WTC11 (cell line): ENCODE measurements at regions not wholly inside any gene's neighbourhood (a gene's known extent, or its start where the extent isn't known, plus 50 kb on each side); places are given as distances from the start of the nearest gene placed in this dataset.

Experiments
- ATAC-seq: fragments of 200-7000 bp; cut with Tn5 transposase; 2 replicates; pipeline ENCODE4 v1.10.0; 2021; ENCODE audit warnings: mild to moderate bottlenecking, moderate library complexity
- CTCF ChIA-PET: fragments of 300-600 bp; sonication (Branson Sonifier 250); formaldehyde crosslinking; loops from one replicate; lab custom pipeline; 2021; ENCODE audit warnings: antibody characterized with exemption; lab: Charles Lee
- POLR2A ChIA-PET: fragments of 350-600 bp; sonication (Branson Sonifier 250); formaldehyde crosslinking; loops from one replicate; lab custom pipeline; 2021; ENCODE audit warnings: antibody characterized with exemption; lab: Charles Lee
- DNase-seq: peaks from one replicate; pipeline ENCODE4 v3.0.0; 2021; ENCODE audit warnings: low spot score
- H3K27ac Mint-ChIP-seq: 2 replicates; pipeline ENCODE4 v1.8.0; 2021; ENCODE audit warnings: mixed read lengths
- H3K27me3 Mint-ChIP-seq: 2 replicates; pipeline ENCODE4 v1.8.0; 2021; ENCODE audit warnings: low read depth, mild to moderate bottlenecking, moderate library complexity, mixed read lengths
- H3K36me3 Mint-ChIP-seq: 2 replicates; pipeline ENCODE4 v1.8.0; 2021; ENCODE audit warnings: mixed read lengths
- H3K4me1 Mint-ChIP-seq: 2 replicates; pipeline ENCODE4 v1.8.0; 2022; ENCODE audit warnings: mixed read lengths
- H3K4me3 Mint-ChIP-seq: 2 replicates; pipeline ENCODE4 v1.8.0; 2021; ENCODE audit warnings: mild to moderate bottlenecking, moderate library complexity, mixed read lengths
- H3K9me3 Mint-ChIP-seq: 2 replicates; pipeline ENCODE4 v1.8.0; 2021; ENCODE audit warnings: mixed read lengths
- CBFB ChIP-seq: sonication (generic); formaldehyde crosslinking; IDR thresholded peaks from 2 replicates; pipeline ENCODE4 v1.8.1; 2022; ENCODE audit warnings: mild to moderate bottlenecking, low read depth, missing genetic modification reagents
- CDX4 ChIP-seq: fragments of 250-450 bp; sonication (Bioruptor Pico); IDR thresholded peaks from 2 replicates; pipeline ENCODE4 v1.9.0; 2021; ENCODE audit warnings: moderate library complexity, mild to moderate bottlenecking, inconsistent platforms, borderline replicate concordance
- CREB1 ChIP-seq: sonication (generic); formaldehyde crosslinking; IDR thresholded peaks from 2 replicates; pipeline ENCODE4 v1.8.0; 2023; ENCODE audit warnings: mild to moderate bottlenecking, missing genetic modification reagents
- CTCF ChIP-seq: fragments of 200-600 bp; IDR thresholded peaks from 2 replicates; pipeline ENCODE4 v1.8.0; 2022; ENCODE audit warnings: antibody characterized with exemption
- E2F4 ChIP-seq: sonication (generic); formaldehyde crosslinking; IDR thresholded peaks from 2 replicates; pipeline ENCODE4 v1.8.1; 2022; ENCODE audit warnings: low read depth, mild to moderate bottlenecking, moderate library complexity, missing genetic modification reagents, borderline replicate concordance
- FOXJ3 ChIP-seq: sonication (generic); formaldehyde crosslinking; IDR thresholded peaks from 2 replicates; pipeline ENCODE4 v1.9.0; 2021; ENCODE audit warnings: missing genetic modification reagents, mild to moderate bottlenecking, borderline replicate concordance
- IRF1 ChIP-seq: sonication (generic); formaldehyde crosslinking; IDR thresholded peaks from 2 replicates; pipeline ENCODE4 v1.8.0; 2023; ENCODE audit warnings: missing genetic modification reagents
- IRF2 ChIP-seq: sonication (generic); formaldehyde crosslinking; IDR thresholded peaks from 2 replicates; pipeline ENCODE4 v1.8.0; 2022; ENCODE audit warnings: low read depth, missing genetic modification reagents, borderline replicate concordance
- JUN ChIP-seq: sonication (generic); formaldehyde crosslinking; IDR thresholded peaks from 2 replicates; pipeline ENCODE4 v1.8.0; 2023; ENCODE audit warnings: mild to moderate bottlenecking, missing genetic modification reagents
- PRDM15 ChIP-seq: sonication (generic); formaldehyde crosslinking; IDR thresholded peaks from 2 replicates; pipeline ENCODE4 v1.8.0; 2022; ENCODE audit warnings: missing genetic modification reagents
- RELA ChIP-seq: sonication (generic); formaldehyde crosslinking; IDR thresholded peaks from 2 replicates; pipeline ENCODE4 v1.8.1; 2022; ENCODE audit warnings: missing genetic modification reagents, mild to moderate bottlenecking, borderline replicate concordance
- SMAD3 ChIP-seq: sonication (generic); formaldehyde crosslinking; IDR thresholded peaks from 2 replicates; pipeline ENCODE4 v1.8.0; 2022; ENCODE audit warnings: missing genetic modification reagents, mild to moderate bottlenecking, borderline replicate concordance
- SMAD4 ChIP-seq: sonication (generic); formaldehyde crosslinking; IDR thresholded peaks from 2 replicates; pipeline ENCODE4 v1.8.0; 2022; ENCODE audit warnings: mild to moderate bottlenecking, missing genetic modification reagents
- ZNF121 ChIP-seq: sonication (generic); formaldehyde crosslinking; IDR thresholded peaks from 2 replicates; pipeline ENCODE4 v1.8.0; 2023; ENCODE audit warnings: missing genetic modification reagents
- ZNF281 ChIP-seq: sonication (generic); formaldehyde crosslinking; IDR thresholded peaks from 2 replicates; pipeline ENCODE4 v1.8.0; 2023; ENCODE audit warnings: mild to moderate bottlenecking, missing genetic modification reagents
- ZNF317 ChIP-seq: sonication (generic); formaldehyde crosslinking; IDR thresholded peaks from 2 replicates; pipeline ENCODE4 v1.8.1; 2023; ENCODE audit warnings: low read depth, mild to moderate bottlenecking, moderate library complexity, missing genetic modification reagents, borderline replicate concordance
- ZNF425 ChIP-seq: fragments of 250-450 bp; sonication (Bioruptor Pico); conservative IDR thresholded peaks from 2 replicates; pipeline ENCODE4 v1.9.0; 2021; ENCODE audit warnings: mild to moderate bottlenecking

- Mint-ChIP-seq H3K27me3 (no peaks in the 10 kb centered on the region), H3K27ac (no peak overlapping the region), H3K36me3 (peaks cover 13% of the 10 kb centered on the region), H3K4me1 (no peaks in the 10 kb centered on the region), H3K9me3 (peaks cover 36% of the 10 kb centered on the region), H3K4me3 (no peak overlapping the region)
- ChIA-PET POLR2A (no interaction called here), CTCF (interaction anchor here (0.8 to 1.3 kb wide), 5 partner anchors 10 to 377 kb away, joined by 3 to 4 read pairs (median 3); no protein-coding TSS in a partner anchor)
- DNase-seq = peak; percentile 67
- TF ChIP-seq JUN (CRISPR knock-in tag) (no peak), CDX4 (CRISPR knock-in tag) (no peak), CTCF (peak; percentile 38; the same call in 1 of the 2 replicates), IRF2 (CRISPR knock-in tag) (no peak)
- ATAC-seq = peak; percentile 85
These were observed 722.3 kb downstream of the PLA2G4A start for GRCh38 chr1:187551061-187551460.

- no peak for ATAC-seq
- H3K4me3 Mint-ChIP-seq = no peak overlapping the region
- no peak for TF ChIP-seq CREB1 (CRISPR knock-in tag)
- TF ChIP-seq ZNF425 (CRISPR knock-in tag) = no peak
- no peak for TF ChIP-seq E2F4 (CRISPR knock-in tag)
- no peak for TF ChIP-seq ZNF121
- TF ChIP-seq IRF1 (CRISPR knock-in tag) = no peak
- TF ChIP-seq FOXJ3 = no peak
- TF ChIP-seq CBFB (CRISPR knock-in tag) = no peak
- no peak for TF ChIP-seq SMAD4 (CRISPR knock-in tag)
- TF ChIP-seq PRDM15 = no peak
- no peak for TF ChIP-seq SMAD3 (CRISPR knock-in tag)
- no peak for TF ChIP-seq ZNF281 (CRISPR knock-in tag)
- TF ChIP-seq RELA (CRISPR knock-in tag) = no peak
- TF ChIP-seq ZNF317 (CRISPR knock-in tag) = no peak
- ChIA-PET POLR2A (no interaction called here), CTCF (no interaction called here)
- no peaks in the 10 kb centered on the region for H3K4me1 Mint-ChIP-seq
- no peaks in the 10 kb centered on the region for H3K36me3 Mint-ChIP-seq
- H3K27me3 Mint-ChIP-seq = no peaks in the 10 kb centered on the region
- H3K9me3 Mint-ChIP-seq = peaks cover 25% of the 10 kb centered on the region
- no peak for DNase-seq
- H3K27ac Mint-ChIP-seq = no peak overlapping the region
These were observed 734.4 kb downstream of the PLA2G4A start for GRCh38 chr1:187563191-187563590.
